IPS-NIHi7 (cell line): ENCODE measurements at regions not wholly inside any gene's neighbourhood (a gene's known extent, or its start where the extent isn't known, plus 50 kb on each side); places are given as distances from the start of the nearest gene placed in this dataset.
"Not testable (repeated sequence)": the region's sequence is repeated elsewhere in the genome, so short reads cannot be mapped to it uniquely, and the experiment has no call there.

Experiments
- DNase-seq: peaks from one replicate; pipeline ENCODE4 v3.0.0; 2012; ENCODE audit warnings: mixed read lengths; ENCODE audit errors: extremely low spot score

GRCh38 chr4:30589669-30590068 lies 130.5 kb upstream of the PCDH7 start:
- not testable (repeated sequence) for DNase-seq

- DNase-seq: peak; percentile 25
Measured at GRCh38 chr4:30600246-30601017, 119.7 kb upstream of the PCDH7 start.

DNA sequence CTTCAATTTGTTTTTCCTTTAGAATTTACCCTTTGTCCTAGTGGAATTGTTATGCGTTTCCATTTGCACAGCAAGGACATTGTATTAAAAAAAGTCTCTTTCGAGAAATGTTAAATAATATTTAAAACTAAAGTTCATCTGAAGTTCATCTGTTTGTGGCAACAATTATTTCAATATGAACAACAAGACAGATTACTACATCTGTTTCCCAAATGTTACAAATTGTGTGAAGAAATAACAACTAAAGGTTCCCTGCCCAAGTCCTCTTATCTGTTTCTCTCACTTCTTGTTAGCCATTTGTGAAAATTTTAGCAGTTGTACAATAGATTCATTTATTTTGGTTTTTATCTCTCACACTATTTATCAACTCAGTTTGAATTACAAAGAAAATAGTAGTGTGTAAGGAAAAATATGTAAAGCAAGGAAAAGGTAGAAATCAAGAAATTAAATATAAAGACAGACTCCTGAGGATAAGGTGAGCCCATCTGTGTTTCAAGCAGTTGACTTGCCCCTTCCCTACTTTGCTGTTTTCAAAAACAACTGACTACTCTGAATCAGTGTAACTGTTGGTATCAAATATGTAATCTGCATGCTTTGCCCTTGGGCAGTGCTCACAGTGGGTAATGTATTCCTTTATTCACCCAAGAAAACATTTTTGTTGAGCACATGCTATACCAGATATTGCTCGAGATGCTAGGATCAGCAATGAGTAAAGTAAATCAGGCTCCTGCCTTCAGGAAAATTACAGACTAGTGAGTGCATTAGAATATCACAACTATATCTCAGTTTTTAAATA lies 118.9 kb upstream of the PCDH7 start:
- DNase-seq: no peak

GRCh38 chr4:30605616-30606190 lies 114.5 kb upstream of the PCDH7 start:
- no peak for DNase-seq

DNA sequence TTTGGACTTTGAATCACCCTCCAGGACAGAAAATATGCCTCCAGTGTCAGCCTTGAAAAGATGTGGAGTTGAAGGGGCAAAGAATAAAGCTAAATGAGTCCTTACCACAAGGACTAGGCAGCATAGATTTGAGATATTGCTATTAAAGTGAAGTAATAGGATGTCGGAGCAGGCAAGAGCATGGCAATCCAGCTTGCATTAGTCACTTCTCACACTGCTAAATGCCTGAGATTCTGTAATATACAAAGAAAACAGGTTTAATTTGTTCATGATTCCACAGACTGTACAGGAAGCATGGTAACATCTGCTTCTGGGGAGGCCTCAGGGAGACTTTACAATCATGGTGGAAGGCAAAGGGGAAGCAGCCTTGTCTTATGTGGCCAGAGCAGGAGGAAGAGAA lies 109.8 kb upstream of the PCDH7 start:
- DNase-seq: no peak

DNA sequence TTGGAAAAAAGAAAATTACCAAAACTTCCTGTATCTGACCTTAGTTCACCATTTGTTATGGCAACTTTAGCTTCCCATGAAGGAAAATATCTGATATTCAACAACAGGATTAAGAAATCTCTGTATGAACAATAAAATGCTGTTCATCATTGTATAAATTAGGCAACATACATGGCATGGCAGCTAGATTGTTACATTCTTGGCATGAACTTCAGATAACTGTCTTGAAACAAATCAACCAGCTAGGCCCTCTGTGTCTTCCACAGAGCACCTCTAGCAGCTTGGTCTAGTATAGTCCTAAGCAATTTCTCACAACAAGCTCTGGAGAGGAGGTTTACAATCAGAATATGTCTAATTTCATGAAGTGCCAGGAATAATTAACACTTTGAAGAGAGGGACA lies 105.4 kb upstream of the PCDH7 start:
- DNase-seq: no peak

DNA sequence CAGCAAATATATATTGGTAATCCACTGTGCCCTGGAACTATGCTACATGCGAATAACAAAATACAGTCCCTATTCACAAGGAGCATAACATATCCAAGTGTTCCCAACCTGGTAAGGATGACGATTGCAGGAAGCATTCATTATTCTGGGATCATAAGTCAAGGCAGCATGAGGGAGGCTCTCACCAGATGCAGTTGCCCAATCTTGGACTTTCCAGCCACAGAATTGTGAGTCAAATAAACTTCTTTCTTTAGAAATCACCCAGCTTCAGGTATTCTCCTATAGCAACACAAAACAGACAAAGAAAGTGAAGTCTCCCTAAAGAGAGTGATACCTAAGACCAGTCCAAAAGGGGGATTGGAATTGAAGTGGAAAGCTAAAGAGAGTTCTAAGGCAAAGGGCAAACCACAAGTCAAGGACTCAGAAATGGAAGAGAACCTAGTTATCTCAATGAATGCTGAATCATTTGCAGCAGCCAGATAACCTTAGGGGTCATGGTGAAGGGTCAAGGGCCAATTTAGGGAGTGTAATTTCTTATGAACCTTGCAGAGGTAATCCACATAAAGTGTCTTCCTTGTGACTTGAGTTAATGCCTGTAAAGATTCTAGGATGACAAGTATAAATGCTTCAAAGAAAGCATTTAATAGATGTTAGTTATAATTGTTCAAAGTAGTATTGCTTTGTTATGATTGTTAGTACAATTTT lies 103.1 kb upstream of the PCDH7 start:
- no peak for DNase-seq

DNA sequence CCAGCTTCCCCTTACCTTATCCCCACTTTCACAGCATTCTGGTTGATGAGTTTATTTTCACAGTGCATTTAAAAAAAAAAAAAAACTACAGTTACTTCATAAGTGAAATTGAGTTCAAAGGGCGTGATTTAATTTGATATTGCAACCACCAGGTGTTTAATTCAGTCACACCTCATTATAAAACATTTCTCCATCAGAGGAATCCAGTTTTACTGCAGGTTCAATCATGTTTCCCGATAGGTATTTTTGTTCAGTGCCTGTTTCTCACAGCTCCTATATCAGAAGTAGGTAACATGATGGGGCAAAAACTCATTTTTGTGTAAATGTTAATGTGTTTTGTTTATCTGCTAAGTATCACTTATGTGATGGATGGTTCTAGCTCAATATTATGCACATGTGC lies 102.3 kb upstream of the PCDH7 start:
- DNase-seq: no peak

- DNase-seq: no peak
Measured at GRCh38 chr4:30619679-30620078, 100.5 kb upstream of the PCDH7 start.

- no peak for DNase-seq
Measured at GRCh38 chr4:30620711-30621110, 99.5 kb upstream of the PCDH7 start.

DNA sequence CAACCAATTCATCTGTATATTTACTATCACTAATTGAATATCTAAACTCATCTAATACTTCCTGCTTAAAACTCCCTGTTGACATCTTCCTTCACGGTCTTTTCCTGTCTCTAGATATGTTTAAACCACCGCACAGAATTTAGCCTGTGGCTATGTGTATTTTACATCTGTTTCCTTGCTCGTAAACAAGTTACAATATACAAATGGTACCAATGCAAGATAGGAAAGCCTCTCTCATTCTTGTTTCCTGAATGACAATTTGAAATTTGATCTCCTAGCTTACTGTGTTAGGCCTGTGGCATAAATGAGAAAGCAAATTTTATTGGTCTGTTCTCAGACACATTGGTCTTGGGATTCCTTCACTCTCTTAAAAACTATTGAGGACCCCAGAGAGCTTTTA lies 89.7 kb upstream of the PCDH7 start:
- DNase-seq: no peak

DNA sequence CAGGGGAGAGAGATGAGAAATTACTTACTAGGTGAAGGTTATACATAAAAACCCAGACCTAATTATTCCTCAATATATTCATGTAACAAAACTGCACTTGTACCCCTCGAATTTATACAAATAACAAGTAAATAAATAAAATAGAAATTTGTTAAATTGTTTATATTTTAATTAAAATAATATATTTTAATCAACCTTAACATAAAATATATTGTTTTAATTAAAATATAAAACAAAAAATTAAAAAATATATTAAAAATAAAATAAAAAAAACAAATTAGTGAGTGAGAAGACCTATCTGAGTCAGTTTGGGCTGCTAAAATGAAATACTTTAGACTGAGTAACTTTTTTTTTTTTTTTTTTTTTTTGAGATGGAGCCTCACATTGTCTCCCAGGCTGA lies 87.4 kb upstream of the PCDH7 start:
- DNase-seq: no peak

GRCh38 chr4:30641345-30641744 lies 78.8 kb upstream of the PCDH7 start:
- no peak for DNase-seq

- no peak for DNase-seq
Measured at GRCh38 chr4:30642567-30642966, 77.6 kb upstream of the PCDH7 start.

DNA sequence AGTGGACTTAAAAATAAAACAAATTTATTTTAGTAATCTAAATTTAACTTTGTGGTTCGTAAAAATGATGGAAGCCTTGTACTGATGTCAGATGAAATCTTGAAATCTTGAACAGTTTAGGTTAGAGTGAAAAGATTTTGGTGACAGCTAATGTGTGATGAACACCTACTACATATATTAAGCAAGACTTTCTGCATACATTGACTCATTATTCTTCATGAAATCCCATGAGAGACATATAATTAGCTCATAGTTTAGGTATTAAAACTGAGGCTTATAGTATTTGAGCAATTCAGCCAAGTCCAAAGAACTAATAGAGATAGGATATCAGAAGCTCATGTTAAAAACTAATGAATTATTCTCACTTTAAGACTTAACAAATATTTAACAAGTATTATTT lies 66.9 kb upstream of the PCDH7 start:
- no peak for DNase-seq

DNA sequence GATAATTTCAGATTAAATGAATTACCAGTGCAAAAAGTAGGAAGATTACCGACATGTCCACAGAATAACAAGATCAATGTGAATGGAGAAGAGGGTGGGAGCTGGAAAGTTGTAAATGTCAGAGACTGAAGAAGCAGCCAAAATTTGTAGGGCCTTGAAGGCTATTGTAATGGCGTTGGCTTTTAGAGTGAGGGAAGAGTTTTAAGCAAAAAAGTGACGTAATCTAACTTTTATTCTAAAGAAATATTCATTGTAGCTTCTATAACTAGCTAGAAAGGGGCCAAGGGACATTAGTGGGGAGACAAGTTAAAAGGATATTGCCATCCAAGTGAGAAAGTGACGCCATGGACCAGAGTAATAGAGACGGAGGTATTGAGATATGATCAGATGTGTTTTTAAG lies 63.3 kb upstream of the PCDH7 start:
- DNase-seq: no peak

- DNase-seq: no peak
Measured at GRCh38 chr4:30667919-30668318, 52.2 kb upstream of the PCDH7 start.

DNA sequence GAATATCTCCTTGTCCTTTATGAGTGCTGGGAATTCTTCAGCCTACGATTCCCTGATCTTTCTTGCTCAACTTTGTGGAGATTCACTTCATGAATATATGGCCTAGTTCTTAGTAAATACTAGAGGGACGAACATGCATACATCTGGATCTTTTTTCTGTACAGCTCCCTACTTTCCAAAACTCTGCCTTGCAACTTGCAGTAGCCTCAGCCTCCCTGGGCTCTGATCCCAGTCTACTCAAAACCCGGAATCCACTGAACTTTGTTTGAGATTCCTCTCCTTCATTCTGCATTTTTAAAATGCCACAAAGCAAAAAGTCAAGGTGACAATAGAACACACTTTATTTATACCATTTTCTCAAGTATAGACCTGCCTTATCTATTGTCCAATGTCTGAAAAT lies 50.0 kb upstream of the PCDH7 start:
- DNase-seq: no peak
